ENCODE measurements at regions not wholly inside any gene's neighbourhood (a gene's known extent, or its start where the extent isn't known, plus 50 kb on each side); places are given as distances from the start of the nearest gene placed in this dataset.

- no peak for TF ChIP-seq POLR2A (IDR thresholded peaks at IDR 0.05)
- no peak for TF ChIP-seq CTCF (IDR thresholded peaks at IDR 0.05)
These were observed 118.5 kb upstream of the JAG1 start for GRCh38 chr20:10792291-10792690.
